ENCODE measurements at regions not wholly inside any gene's neighbourhood (a gene's known extent, or its start where the extent isn't known, plus 50 kb on each side); places are given as distances from the start of the nearest gene placed in this dataset.

GRCh38 chr13:63093907-63094469 is 1678.3 kb upstream of the PCDH20 start:
- DNase-seq (ENCODE audit: low spot score), result no peak

- DNase-seq (ENCODE audit: low spot score), result no peak
Measured at GRCh38 chr13:63092456-63092855, 1676.8 kb upstream of the PCDH20 start.

GRCh38 chr13:63090524-63090923 is 1674.9 kb upstream of the PCDH20 start:
- DNase-seq (ENCODE audit: low spot score), result no peak

- DNase-seq (ENCODE audit: low spot score), result peak; percentile 81
Measured at GRCh38 chr13:63088226-63088625, 1672.6 kb upstream of the PCDH20 start.

GRCh38 chr13:63086286-63086685 is 1670.6 kb upstream of the PCDH20 start:
- DNase-seq (ENCODE audit: low spot score), result no peak

- no peak for DNase-seq (ENCODE audit: low spot score)
Measured at GRCh38 chr13:63085851-63086250, 1670.2 kb upstream of the PCDH20 start.

- no peak for DNase-seq (ENCODE audit: low spot score)
Measured at GRCh38 chr13:63081400-63082014, 1665.9 kb upstream of the PCDH20 start.

- no peak for DNase-seq (ENCODE audit: low spot score)
Measured at GRCh38 chr13:63075126-63075525, 1659.5 kb upstream of the PCDH20 start.

GRCh38 chr13:63050287-63050686 is 1634.6 kb upstream of the PCDH20 start:
- DNase-seq (ENCODE audit: low spot score), result no peak

- no peak for DNase-seq (ENCODE audit: low spot score)
Measured at GRCh38 chr13:63048653-63049052, 1633.0 kb upstream of the PCDH20 start.

- no peak for DNase-seq (ENCODE audit: low spot score)
Measured at GRCh38 chr13:63044589-63045313, 1629.1 kb upstream of the PCDH20 start.

- no peak for DNase-seq (ENCODE audit: low spot score)
Measured at GRCh38 chr13:63042686-63043085, 1627.0 kb upstream of the PCDH20 start.

GRCh38 chr13:63041640-63042414 is 1626.2 kb upstream of the PCDH20 start:
- no peak for DNase-seq (ENCODE audit: low spot score)

GRCh38 chr13:63026285-63026797 is 1610.7 kb upstream of the PCDH20 start:
- DNase-seq (ENCODE audit: low spot score), result no peak

GRCh38 chr13:63025741-63026140 is 1610.1 kb upstream of the PCDH20 start:
- peak; percentile 50 for DNase-seq (ENCODE audit: low spot score)

- DNase-seq (ENCODE audit: low spot score), result no peak
Measured at GRCh38 chr13:63024458-63024857, 1608.8 kb upstream of the PCDH20 start.

GRCh38 chr13:63011996-63012395 is 1596.3 kb upstream of the PCDH20 start:
- no peak for DNase-seq (ENCODE audit: low spot score)

- no peak for DNase-seq (ENCODE audit: low spot score)
Measured at GRCh38 chr13:63010072-63010658, 1594.5 kb upstream of the PCDH20 start.

GRCh38 chr13:63005625-63006024 is 1590.0 kb upstream of the PCDH20 start:
- DNase-seq (ENCODE audit: low spot score), result no peak

- no peak for DNase-seq (ENCODE audit: low spot score)
Measured at GRCh38 chr13:62997696-62998095, 1582.0 kb upstream of the PCDH20 start.

GRCh38 chr13:62997038-62997599 is 1581.5 kb upstream of the PCDH20 start:
- DNase-seq (ENCODE audit: low spot score), result no peak

- no peak for DNase-seq (ENCODE audit: low spot score)
Measured at GRCh38 chr13:62973804-62974203, 1558.2 kb upstream of the PCDH20 start.

Data from COLO829 (cell line).